NB4 (cell line): ENCODE measurements at regions not wholly inside any gene's neighbourhood (a gene's known extent, or its start where the extent isn't known, plus 50 kb on each side); places are given as distances from the start of the nearest gene placed in this dataset.

Experiments used
- CTCF ChIP-seq: IDR thresholded peaks from one replicate; pipeline ENCODE4 v1.5.1; 2012; ENCODE audit warnings: low read depth, low read length
- MAX ChIP-seq: IDR thresholded peaks from 2 replicates; pipeline ENCODE4 v1.6.1; 2011; ENCODE audit warnings: low read depth, low read length
- MYC ChIP-seq: IDR thresholded peaks from 2 replicates; pipeline ENCODE4 v1.6.1; 2011; ENCODE audit warnings: low read depth, low read length
- POLR2A ChIP-seq: IDR thresholded peaks from 2 replicates; pipeline ENCODE4 v1.6.1; 2011; ENCODE audit warnings: mild to moderate bottlenecking; ENCODE audit not compliant: insufficient read length; ENCODE audit errors: extremely low read depth

- TF ChIP-seq CTCF (no peak), POLR2A (no peak), MAX (no peak), MYC (no peak)
Observed at GRCh38 chrX:51272638-51273037, 60.0 kb upstream of the NUDT10 start.
